Left ventricle myocardium inferior (tissue), 1 donor: ENCODE measurements at regions not wholly inside any gene's neighbourhood (a gene's known extent, or its start where the extent isn't known, plus 50 kb on each side); places are given as distances from the start of the nearest gene placed in this dataset.
"Not testable (repeated sequence)": the region's sequence is repeated elsewhere in the genome, so short reads cannot be mapped to it uniquely, and the experiment has no call there.

Source experiments
- DNase-seq: peaks from one replicate; pipeline ENCODE4 v3.0.0-alpha.2; 2020
- H3K27ac ChIP-seq: fragments of 200-600 bp; replicated peaks from 2 replicates; pipeline ENCODE4 v1.8.0; 2021
- H3K27me3 ChIP-seq: fragments of 200-600 bp; 2 replicates; pipeline ENCODE4 v1.8.0; 2021; ENCODE audit warnings: low read depth
- H3K36me3 ChIP-seq: fragments of 200-600 bp; 2 replicates; pipeline ENCODE4 v1.8.0; 2021
- H3K4me1 ChIP-seq: fragments of 200-600 bp; 2 replicates; pipeline ENCODE4 v1.8.0; 2021
- H3K4me3 ChIP-seq: fragments of 200-600 bp; 2 replicates; pipeline ENCODE4 v1.8.0; 2021; ENCODE audit warnings: mild to moderate bottlenecking, moderate library complexity
- H3K9me3 ChIP-seq: fragments of 200-600 bp; replicated peaks from 2 replicates; pipeline ENCODE4 v1.8.0; 2021
- intact Hi-C: fragments of 100-400 bp; cut with micrococcal nuclease; formaldehyde crosslinking; loops from one replicate; pipeline ENCODE4 v1.11.0; 2022
- TF ChIP-seq, protein P1 (sequence below): fragments of 200-600 bp; IDR thresholded peaks from 2 replicates; pipeline ENCODE4 v1.8.0; 2021; ENCODE audit warnings: antibody characterized with exemption, mild to moderate bottlenecking, borderline replicate concordance
- donor health status: DM: no; HTN: yes; CAD: no; lungs with severe emphysema.

GRCh38 chr4:155442267-155443105, 65.7 kb upstream of the MAP9 start:
- intact Hi-C loops, result no loop called here

DNA sequence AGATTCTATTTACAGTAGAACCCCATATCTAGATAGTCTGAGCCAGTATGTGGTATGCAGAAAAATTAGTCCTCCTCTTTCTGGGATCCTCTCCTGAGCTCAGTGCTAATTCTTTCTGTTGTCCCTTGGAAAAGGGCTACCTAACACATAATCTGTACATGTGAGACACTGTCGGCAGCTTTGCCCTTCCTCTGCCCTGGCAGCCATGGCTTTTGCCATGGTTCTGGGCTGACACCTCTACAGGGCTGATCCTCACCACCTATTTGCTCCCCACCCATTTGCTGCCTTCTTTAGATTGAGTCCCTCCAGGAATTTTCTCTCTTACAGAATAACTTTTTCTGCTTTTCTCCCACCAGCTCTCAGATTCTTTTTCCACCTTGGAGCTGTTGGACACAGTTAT, 64.7 kb upstream of the MAP9 start:
- DNase-seq, result no peak
- Histone ChIP-seq H3K36me3 (no peaks in the 10 kb centered on the region), H3K4me1 (peaks cover 14% of the 10 kb centered on the region), H3K27me3 (no peaks in the 10 kb centered on the region), H3K27ac (peak overlapping the region; percentile 48), H3K9me3 (no peaks in the 10 kb centered on the region), H3K4me3 (peak overlapping the region; percentile 47)
- TF ChIP-seq, protein P1, sequence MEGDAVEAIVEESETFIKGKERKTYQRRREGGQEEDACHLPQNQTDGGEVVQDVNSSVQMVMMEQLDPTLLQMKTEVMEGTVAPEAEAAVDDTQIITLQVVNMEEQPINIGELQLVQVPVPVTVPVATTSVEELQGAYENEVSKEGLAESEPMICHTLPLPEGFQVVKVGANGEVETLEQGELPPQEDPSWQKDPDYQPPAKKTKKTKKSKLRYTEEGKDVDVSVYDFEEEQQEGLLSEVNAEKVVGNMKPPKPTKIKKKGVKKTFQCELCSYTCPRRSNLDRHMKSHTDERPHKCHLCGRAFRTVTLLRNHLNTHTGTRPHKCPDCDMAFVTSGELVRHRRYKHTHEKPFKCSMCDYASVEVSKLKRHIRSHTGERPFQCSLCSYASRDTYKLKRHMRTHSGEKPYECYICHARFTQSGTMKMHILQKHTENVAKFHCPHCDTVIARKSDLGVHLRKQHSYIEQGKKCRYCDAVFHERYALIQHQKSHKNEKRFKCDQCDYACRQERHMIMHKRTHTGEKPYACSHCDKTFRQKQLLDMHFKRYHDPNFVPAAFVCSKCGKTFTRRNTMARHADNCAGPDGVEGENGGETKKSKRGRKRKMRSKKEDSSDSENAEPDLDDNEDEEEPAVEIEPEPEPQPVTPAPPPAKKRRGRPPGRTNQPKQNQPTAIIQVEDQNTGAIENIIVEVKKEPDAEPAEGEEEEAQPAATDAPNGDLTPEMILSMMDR, result no peak
- intact Hi-C loops, result no loop called here

More at GRCh38 chr4:155442267-155443105, 65.7 kb upstream of the MAP9 start:
- TF ChIP-seq, protein P1, result peak; percentile 96
- H3K27ac ChIP-seq, result peak overlapping the region; percentile 48
- H3K4me3 ChIP-seq, result peak overlapping the region; percentile 47
- H3K27me3 ChIP-seq, result no peaks in the 10 kb centered on the region
- H3K4me1 ChIP-seq, result peaks cover 14% of the 10 kb centered on the region
- peak; percentile 85 for DNase-seq
- no peaks in the 10 kb centered on the region for H3K36me3 ChIP-seq
- no peaks in the 10 kb centered on the region for H3K9me3 ChIP-seq

DNA sequence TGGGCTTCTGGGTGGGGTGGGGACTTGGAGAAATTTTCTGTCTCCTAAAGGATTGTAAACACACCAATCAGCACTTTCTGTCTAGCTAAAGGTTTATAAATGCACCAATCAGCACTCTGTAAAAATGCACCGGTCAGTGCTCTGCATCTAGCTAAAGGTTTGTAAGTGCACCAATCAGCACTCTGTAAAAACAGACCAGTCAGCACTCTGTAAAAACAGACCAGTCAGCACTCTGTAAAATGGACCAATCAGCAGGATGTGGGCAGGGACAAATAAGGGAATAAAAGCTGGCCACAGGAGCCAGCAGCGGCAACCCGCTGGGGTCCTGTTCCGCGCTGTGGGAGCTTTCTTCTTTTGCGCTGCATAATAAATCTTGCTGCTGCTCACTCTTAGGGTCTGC, 63.0 kb upstream of the MAP9 start:
- DNase-seq, H3K36me3 ChIP-seq, H3K27ac ChIP-seq, H3K9me3 ChIP-seq, H3K27me3 ChIP-seq, H3K4me3 ChIP-seq: not testable (repeated sequence)
- intact Hi-C loops, result loop anchor here (2.0 kb wide), 1 partner anchor 351 kb away; no protein-coding TSS in a partner anchor
- peaks cover 14% of the 10 kb centered on the region for H3K4me1 ChIP-seq

DNA sequence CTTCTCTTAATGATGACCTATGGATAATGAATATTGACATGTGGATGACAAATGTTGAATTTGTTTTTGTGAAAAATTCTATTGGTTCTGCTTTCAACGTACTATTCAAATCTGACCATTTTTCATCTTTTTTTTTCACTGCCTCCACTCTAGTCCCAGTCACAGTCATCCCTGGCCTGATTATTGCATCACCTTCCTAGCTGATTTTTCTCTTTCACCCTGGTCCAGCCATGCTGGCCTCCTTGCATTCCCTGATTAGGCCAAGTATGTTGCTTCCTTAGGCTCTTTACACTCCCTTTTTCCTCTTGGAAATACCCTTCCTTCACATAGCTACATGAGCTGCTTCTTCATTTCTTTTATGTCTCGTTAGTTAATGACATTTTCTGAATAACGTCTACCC, 58.1 kb upstream of the MAP9 start:
- DNase-seq, result no peak
- H3K4me1 ChIP-seq, result peaks cover 4% of the 10 kb centered on the region
- no peaks in the 10 kb centered on the region for H3K9me3 ChIP-seq
- H3K36me3 ChIP-seq, result no peaks in the 10 kb centered on the region
- TF ChIP-seq, protein P1, result no peak
- H3K27ac ChIP-seq, result no peak overlapping the region
- intact Hi-C loops, result no loop called here
- H3K4me3 ChIP-seq, result no peak overlapping the region
- H3K27me3 ChIP-seq, result no peaks in the 10 kb centered on the region

- TF ChIP-seq, protein P1, result no peak
- intact Hi-C loops, result no loop called here
Observed at GRCh38 chr4:155434366-155434765, 57.6 kb upstream of the MAP9 start.

More at GRCh38 chr4:155434366-155434765, 57.6 kb upstream of the MAP9 start:
- Histone ChIP-seq H3K9me3 (no peaks in the 10 kb centered on the region), H3K4me1 (peaks cover 4% of the 10 kb centered on the region), H3K4me3 (no peak overlapping the region), H3K27ac (no peak overlapping the region), H3K27me3 (no peaks in the 10 kb centered on the region), H3K36me3 (no peaks in the 10 kb centered on the region)
- DNase-seq, result no peak
